SH-SY5Y (cell line): ENCODE measurements at regions not wholly inside any gene's neighbourhood (a gene's known extent, or its start where the extent isn't known, plus 50 kb on each side); places are given as distances from the start of the nearest gene placed in this dataset.

ENCODE experiments used
- GATA2 ChIP-seq: IDR thresholded peaks from 2 replicates; pipeline ENCODE4 v1.6.1; 2011; ENCODE audit warnings: mild to moderate bottlenecking, low read depth, low read length
- GATA3 ChIP-seq: IDR thresholded peaks from 2 replicates; pipeline ENCODE4 v1.6.1; 2011; ENCODE audit warnings: low read depth, mild to moderate bottlenecking, low read length, moderate library complexity

DNA sequence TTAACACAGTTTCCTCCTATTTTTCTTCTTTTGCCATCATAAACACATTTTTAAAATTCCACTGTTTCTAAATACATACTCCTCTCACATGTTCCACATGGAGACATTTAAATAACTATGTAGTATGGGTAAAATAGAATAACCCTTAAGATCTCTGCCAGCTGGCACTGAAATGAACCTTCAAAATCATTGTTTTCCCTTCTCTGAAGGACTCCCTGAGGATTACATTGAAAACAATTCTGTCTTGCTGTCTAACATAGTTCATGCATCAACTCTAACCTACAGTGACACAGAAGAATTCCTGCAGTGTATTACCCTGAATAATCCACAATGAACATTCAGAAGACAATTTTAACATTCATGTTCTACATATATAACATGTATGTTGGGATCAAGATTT, 1361.8 kb upstream of the CITED2 start:
- TF ChIP-seq GATA2: no peak
- no peak for TF ChIP-seq GATA3
